IPS-20b (cell line): ENCODE measurements at regions not wholly inside any gene's neighbourhood (a gene's known extent, or its start where the extent isn't known, plus 50 kb on each side); places are given as distances from the start of the nearest gene placed in this dataset.
"Not testable (repeated sequence)": the region's sequence is repeated elsewhere in the genome, so short reads cannot be mapped to it uniquely, and the experiment has no call there.

Experiments
- H3K27ac ChIP-seq: one replicate; pipeline ENCODE4 v1.5.1; 2013; ENCODE audit warnings: low read length
- H3K27me3 ChIP-seq: 2 replicates; pipeline ENCODE4 v1.6.1; 2013; ENCODE audit warnings: mild to moderate bottlenecking, low read length, inconsistent platforms; ENCODE audit not compliant: insufficient read depth
- H3K36me3 ChIP-seq: 2 replicates; pipeline ENCODE4 v1.6.1; 2013; ENCODE audit warnings: low read depth, mild to moderate bottlenecking, inconsistent platforms, low read length, moderate library complexity; ENCODE audit not compliant: insufficient read depth
- H3K4me1 ChIP-seq: 2 replicates; pipeline ENCODE4 v1.6.1; 2013; ENCODE audit warnings: mild to moderate bottlenecking, control low read depth, inconsistent platforms, low read length, moderate library complexity; ENCODE audit not compliant: insufficient read depth
- H3K4me3 ChIP-seq: 2 replicates; pipeline ENCODE4 v1.5.1; 2013; ENCODE audit warnings: mild to moderate bottlenecking, low read length, inconsistent platforms
- H3K9ac ChIP-seq: 2 replicates; pipeline ENCODE4 v1.6.1; 2013; ENCODE audit warnings: low read depth, mild to moderate bottlenecking, inconsistent platforms, low read length, moderate library complexity
- H3K9me3 ChIP-seq: 2 replicates; pipeline ENCODE4 v1.6.1; 2013; ENCODE audit warnings: mild to moderate bottlenecking, low read depth, low read length, inconsistent platforms; ENCODE audit not compliant: insufficient read depth

DNA sequence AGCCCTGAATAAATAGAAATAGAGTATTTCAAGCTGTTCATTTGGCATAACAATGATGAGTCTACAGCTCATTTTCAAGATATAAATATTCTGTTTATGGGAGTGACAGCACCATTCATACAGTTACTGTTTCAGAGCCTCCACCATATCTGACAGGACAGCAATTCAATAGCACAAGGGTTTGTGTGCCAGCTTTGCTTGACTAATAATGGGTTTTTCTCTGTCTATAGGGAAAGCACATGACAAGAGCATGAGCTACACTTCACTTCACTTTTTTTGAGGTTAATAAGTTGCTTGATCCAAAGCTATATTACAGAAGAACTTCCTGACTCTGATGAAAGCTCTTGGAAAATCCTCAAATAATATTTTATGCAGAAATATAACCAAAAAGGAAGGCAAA is 297.1 kb downstream of the RPIA start:
- H3K4me1 ChIP-seq, H3K4me3 ChIP-seq: not testable (repeated sequence)

DNA sequence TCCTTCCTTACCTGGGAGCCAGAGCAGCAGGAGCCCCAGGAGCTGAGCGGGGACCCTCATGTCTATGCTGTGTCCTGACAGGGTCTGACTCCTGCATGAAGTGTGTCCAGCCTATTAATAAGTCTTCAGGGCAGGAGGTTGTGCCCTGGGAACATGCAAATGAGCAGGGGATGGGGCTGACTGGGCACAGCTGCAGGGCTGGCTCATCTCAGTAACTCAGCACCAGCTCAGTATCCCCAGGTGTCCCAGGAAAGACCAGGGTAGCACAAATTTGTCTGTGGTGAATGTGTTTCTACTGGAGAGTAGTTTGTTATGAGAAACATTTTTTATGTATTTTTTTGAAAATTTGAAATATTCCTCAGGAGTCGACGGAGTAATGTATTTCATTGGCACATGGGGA is 301.3 kb downstream of the RPIA start:
- H3K27ac ChIP-seq, H3K9ac ChIP-seq: not testable (repeated sequence)

More for the DNA sequence above, 297.1 kb downstream of the RPIA start:
- H3K9ac ChIP-seq, H3K27me3 ChIP-seq, H3K27ac ChIP-seq, H3K9me3 ChIP-seq, H3K36me3 ChIP-seq: not testable (repeated sequence)

DNA sequence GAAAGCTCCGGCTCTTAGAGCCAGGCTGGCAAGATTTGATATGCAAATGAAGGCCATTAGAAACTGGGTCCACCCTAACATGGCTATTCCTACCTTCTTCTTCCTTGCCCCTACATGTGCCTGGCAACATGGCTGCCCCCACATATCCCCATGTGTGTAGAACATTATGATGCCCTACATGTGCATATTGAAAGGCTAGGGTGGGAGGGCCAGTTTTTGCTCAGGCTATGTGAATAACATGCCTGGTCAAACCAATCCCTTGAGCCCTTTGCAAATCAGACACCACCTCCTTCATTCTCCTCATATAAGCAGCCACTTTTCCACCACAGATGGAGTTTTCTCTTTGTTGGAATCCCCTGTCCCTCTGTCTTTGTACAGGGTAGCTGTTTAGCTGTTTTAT is 303.4 kb downstream of the RPIA start:
- not testable (repeated sequence) for H3K9ac ChIP-seq, H3K27me3 ChIP-seq, H3K36me3 ChIP-seq, H3K9me3 ChIP-seq, H3K27ac ChIP-seq, H3K4me1 ChIP-seq, H3K4me3 ChIP-seq

More for the DNA sequence above, 301.3 kb downstream of the RPIA start:
- not testable (repeated sequence) for H3K4me3 ChIP-seq, H3K9me3 ChIP-seq, H3K4me1 ChIP-seq, H3K27me3 ChIP-seq, H3K36me3 ChIP-seq

DNA sequence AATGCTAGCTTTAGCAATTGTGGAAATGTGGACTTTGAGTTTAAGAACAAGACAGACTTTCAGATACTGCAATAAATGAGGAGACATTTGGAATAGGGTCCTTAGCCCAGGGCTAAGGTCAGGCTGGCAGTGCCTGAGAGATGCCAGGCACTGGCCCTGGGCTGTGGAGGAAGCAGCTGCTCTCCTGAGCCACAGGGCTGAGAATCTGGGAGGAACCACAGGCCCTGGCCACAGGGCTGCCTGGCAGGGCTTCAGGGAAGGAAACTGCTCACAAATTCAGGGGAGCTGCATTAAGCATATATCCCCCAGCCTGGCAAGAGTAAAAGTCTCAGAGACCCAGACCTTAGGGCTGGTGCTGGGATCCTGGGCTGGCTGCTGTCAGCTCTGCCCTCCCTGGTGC is 305.1 kb downstream of the RPIA start:
- H3K36me3 ChIP-seq = not testable (repeated sequence)

DNA sequence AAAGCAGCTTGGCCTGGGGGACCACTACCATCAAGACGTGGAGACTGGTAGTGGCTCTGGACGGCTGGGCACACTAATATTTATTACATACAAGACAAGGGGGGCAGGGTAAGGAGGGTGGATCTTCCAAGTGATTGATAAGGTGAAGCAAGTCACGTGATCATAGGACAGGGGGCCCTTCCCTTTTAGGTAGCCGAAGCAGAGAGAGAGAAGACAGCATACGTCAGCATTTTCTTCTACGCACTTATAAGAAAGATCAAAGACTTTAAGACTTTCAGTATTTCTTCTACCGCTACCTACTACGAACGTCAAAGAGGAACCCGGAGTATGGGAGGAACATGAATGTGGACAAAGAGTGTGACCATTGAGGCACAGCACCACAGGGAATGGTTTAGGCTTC is 307.9 kb downstream of the RPIA start:
- Histone ChIP-seq H3K36me3 (no peaks in the 10 kb centered on the region), H3K9me3 (no peaks in the 10 kb centered on the region), H3K9ac (no peak overlapping the region), H3K27ac (no peak overlapping the region), H3K4me3 (no peak overlapping the region), H3K4me1 (peaks cover 3% of the 10 kb centered on the region; the same call in 1 of the 2 replicates), H3K27me3 (no peaks in the 10 kb centered on the region)

More for the DNA sequence above, 305.1 kb downstream of the RPIA start:
- not testable (repeated sequence) for H3K9ac ChIP-seq, H3K9me3 ChIP-seq, H3K27ac ChIP-seq, H3K4me1 ChIP-seq, H3K4me3 ChIP-seq, H3K27me3 ChIP-seq

DNA sequence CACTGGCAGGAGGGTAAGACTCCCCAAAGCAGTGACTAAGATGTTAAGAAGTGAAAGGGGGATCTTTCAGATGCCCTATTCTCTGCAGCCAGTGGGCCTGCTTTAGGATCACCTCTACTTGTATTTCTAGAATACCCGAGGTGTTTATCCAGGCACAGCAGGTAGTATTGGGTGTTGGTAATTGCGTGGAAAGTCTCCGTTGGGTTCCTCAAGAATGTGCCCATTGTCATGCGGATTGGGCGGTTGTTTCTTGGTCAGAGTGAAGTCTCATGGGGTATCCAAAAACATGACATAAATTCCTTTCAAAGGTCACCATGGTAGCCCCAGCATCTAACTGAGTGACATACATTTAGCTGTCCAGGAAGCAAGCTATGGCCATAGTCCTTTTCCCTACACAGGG is 308.8 kb downstream of the RPIA start:
- H3K4me3 ChIP-seq = no peak overlapping the region

DNA sequence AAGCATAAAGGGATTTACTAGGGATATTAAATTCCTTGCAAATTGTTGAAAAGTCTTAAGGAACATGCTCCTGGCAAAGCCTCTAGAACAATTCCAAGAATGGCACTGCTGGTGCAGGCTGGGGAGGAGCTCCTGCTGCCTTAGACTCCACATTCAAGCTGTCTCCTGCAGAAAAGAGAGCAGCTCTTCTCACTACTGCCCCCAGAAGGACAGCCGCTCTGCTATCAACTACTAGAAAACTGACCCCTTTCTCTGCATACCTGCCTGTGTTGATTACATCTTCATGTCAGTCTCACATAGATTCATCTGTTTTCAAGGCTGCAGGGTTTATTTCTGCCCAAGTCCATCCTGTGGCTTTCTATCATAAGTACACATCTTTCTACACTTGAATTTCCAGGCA is 312.8 kb downstream of the RPIA start:
- not testable (repeated sequence) for H3K27me3 ChIP-seq, H3K27ac ChIP-seq, H3K36me3 ChIP-seq, H3K9me3 ChIP-seq, H3K9ac ChIP-seq, H3K4me1 ChIP-seq, H3K4me3 ChIP-seq

More for the DNA sequence above, 308.8 kb downstream of the RPIA start:
- H3K9me3 ChIP-seq = no peaks in the 10 kb centered on the region
- no peak overlapping the region for H3K9ac ChIP-seq
- H3K27me3 ChIP-seq = no peaks in the 10 kb centered on the region
- H3K27ac ChIP-seq = no peak overlapping the region
- peaks cover 3% of the 10 kb centered on the region; the same call in 1 of the 2 replicates for H3K4me1 ChIP-seq
- no peaks in the 10 kb centered on the region for H3K36me3 ChIP-seq

DNA sequence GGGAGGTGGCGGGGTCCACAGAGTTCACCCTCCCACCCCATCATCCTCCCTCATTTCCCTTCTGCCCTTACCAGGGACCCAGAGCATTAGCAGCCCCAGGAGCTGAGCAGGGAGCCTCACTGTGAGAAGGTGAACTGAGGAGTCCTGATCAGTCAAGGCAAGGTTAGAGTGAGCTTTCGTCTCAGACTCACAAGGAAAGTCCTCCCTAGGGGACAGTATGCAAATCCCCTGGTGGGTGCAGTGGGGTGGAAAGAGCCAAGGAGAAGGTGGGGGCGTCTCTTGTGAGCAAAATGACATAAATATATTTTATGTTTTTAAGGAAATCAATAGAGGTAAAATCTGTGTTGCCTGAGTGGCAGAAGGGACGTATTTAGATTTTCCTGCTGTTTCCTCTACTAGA is 329.1 kb downstream of the RPIA start:
- H3K4me1 ChIP-seq, H3K9ac ChIP-seq, H3K27ac ChIP-seq, H3K4me3 ChIP-seq, H3K27me3 ChIP-seq, H3K36me3 ChIP-seq, H3K9me3 ChIP-seq: not testable (repeated sequence)

DNA sequence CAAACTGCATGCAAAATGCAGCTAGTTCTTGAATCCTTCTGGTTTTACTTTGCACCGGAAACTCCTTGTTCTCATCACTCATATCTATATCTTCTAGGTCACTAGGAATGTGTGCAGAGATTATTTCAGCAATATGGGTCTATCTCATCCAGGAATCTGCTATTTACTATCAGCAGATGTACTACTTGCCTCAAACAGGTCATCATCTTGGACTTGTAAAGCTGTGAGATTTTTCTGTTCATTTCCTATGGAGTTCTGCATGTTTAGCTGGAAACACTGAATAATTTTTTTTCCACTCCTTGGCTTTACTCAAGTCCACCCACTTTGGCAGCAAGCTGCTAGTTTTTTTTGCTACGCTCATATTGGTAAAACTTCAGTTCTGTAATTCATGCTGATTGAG is 334.8 kb downstream of the RPIA start:
- not testable (repeated sequence) for H3K27me3 ChIP-seq, H3K9ac ChIP-seq, H3K4me3 ChIP-seq, H3K4me1 ChIP-seq, H3K27ac ChIP-seq, H3K9me3 ChIP-seq, H3K36me3 ChIP-seq

DNA sequence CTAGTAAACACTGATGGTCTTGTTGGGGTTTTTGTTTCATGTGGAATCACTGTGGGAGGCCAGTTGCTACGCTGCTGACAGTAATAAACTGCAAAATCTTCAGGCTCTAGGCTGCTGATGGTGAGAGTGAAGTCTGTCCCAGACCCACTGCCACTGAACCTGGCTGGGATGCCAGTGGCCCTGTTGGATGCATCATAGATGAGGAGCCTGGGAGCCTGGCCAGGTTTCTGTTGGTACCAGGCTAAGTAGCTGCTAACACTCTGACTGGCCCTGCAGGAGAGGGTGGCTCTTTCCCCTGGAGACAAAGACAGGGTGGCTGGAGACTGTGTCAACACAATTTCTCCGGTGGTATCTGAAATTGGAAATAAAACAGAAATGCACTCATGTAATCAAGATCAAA is 335.6 kb downstream of the RPIA start:
- H3K9me3 ChIP-seq, H3K4me3 ChIP-seq, H3K27me3 ChIP-seq, H3K4me1 ChIP-seq, H3K36me3 ChIP-seq, H3K27ac ChIP-seq, H3K9ac ChIP-seq: not testable (repeated sequence)

DNA sequence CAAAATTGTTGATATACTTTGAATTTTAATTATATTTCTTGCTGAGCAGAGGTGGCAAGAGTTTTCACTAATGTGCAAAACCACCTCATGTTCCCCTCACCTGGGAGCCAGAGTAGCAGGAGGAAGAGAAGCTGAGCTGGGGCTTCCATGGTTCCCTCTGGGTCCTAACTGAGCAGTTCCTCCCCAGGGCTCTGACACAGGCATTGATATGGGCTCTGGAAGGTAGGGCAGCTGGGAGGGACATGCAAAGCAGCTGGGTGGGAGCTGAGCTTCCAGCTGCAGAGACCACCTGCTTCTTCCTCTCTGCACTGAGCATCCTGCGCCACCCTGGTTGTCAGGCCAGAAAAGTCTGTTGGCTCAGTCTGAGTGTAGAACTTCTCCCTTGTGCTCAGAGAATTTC is 336.1 kb downstream of the RPIA start:
- not testable (repeated sequence) for H3K27me3 ChIP-seq, H3K4me3 ChIP-seq, H3K36me3 ChIP-seq, H3K27ac ChIP-seq, H3K9me3 ChIP-seq, H3K4me1 ChIP-seq, H3K9ac ChIP-seq

DNA sequence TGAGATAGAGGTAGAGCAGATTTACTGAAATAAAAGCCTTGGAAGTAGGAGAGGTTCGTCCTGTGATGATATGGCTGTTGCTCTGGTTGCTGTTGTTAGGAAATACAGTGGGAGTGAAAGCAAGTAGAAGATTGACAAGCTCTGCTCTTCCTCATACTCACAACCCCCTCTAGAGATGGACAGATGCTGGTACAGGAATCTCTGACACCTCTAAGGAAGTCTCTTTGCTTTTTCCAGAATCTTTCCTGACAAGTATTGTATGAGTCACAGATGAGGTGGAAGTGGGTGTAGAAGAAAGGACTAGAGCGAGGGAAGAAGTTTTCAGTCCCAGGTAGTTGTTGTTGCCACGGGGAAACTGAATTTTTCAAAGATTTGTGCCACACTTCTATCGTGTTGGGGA is 337.8 kb downstream of the RPIA start:
- not testable (repeated sequence) for H3K36me3 ChIP-seq, H3K27me3 ChIP-seq, H3K27ac ChIP-seq, H3K9me3 ChIP-seq, H3K4me1 ChIP-seq, H3K9ac ChIP-seq, H3K4me3 ChIP-seq
